CMK (cell line): ENCODE measurements at regions not wholly inside any gene's neighbourhood (a gene's known extent, or its start where the extent isn't known, plus 50 kb on each side); places are given as distances from the start of the nearest gene placed in this dataset.

ENCODE experiments used
- DNase-seq: peaks from one replicate; pipeline ENCODE4 v3.0.0-alpha.2; 2010; ENCODE audit warnings: low read depth

DNA sequence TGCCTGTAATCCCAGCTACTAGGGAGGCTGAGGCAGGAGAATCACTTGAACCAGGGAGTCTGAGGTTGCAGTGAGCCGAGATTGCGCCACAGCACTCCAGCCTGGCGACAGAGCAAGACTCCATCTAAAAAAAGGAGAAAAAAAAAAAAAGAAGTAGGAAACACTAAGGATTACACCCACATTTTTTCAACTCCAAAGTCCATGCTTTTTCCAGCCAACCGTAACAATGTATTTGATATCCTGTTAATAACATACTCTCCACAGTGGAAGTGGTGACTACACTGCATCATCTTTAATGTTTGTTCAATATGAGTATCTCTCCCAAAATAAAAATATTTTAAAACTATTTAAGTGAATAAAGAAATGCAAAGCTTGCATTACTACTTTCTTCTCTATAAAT is 481.6 kb upstream of the ACVR2A start:
- DNase-seq, result no peak

DNA sequence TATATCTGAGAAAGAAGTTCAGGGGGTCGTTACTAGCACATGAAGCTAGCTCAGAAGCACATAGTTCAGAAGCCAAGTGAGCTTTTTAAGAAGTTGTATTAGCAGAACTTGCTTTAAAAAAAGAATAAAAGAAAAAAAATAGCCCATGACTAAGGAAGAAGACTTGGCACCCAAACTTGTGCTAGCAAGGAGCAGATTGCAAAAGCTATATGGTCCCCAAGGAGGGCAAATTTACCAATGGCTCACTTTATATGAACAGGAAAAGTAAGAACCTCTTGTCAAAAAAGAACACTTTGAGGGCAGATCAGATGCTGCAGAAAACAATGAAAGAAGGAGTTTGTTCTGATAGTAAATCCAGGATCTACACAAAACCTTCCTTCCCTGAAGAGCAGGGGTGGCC is 486.5 kb upstream of the ACVR2A start:
- DNase-seq, result no peak

DNA sequence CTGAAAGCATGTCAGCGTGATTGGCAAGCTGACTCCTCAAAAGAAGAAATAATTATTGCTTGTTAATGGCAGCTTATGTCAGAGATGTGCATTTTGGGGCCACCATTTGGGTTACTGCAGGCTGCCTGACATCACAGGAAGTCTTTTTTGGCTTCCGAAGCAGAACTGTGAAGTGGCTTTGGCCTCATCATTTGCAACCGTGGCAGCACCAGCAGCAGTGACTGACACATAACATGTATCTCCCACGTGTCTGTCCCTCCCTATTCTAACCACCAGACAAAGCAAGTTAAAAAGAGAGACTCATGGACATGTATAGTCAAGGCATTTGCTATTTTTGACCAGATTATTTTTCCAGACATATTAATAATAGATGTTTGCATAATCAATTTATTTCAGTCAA is 488.7 kb upstream of the ACVR2A start:
- no peak for DNase-seq

DNA sequence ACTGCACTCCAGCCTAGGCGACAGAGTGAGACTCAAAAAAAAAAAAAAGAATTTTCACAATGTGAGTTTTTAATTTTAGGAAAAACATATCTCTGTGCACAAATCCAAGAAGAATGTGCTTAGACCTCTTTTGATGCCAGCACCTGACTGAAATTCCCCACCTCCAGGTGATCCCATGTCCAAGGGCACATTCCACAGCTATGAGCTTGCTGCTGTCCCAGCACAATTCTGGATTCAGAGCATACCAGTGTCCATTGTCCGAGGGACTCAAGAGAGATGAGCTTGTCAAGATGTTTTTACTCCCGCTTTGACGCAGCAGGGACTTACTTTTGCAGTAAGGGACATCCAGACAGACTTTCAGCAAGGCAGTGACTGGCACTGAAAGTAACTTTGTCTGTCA is 489.1 kb upstream of the ACVR2A start:
- DNase-seq, result no peak

DNA sequence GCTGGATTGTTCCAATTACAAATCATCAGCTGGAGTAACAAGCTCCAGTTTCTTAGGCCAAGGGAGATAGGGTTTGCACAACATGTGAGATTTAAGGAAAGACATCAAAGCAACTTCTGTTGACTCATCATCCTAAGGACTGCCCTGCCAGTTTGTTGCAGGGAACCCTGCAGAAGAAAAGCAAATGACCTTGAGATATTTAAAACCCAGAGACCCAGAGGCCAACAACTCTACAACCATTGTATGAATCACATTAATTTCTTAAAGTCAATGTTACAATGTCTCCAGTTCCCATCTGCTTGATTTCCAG is 491.8 kb upstream of the ACVR2A start:
- no peak for DNase-seq

DNA sequence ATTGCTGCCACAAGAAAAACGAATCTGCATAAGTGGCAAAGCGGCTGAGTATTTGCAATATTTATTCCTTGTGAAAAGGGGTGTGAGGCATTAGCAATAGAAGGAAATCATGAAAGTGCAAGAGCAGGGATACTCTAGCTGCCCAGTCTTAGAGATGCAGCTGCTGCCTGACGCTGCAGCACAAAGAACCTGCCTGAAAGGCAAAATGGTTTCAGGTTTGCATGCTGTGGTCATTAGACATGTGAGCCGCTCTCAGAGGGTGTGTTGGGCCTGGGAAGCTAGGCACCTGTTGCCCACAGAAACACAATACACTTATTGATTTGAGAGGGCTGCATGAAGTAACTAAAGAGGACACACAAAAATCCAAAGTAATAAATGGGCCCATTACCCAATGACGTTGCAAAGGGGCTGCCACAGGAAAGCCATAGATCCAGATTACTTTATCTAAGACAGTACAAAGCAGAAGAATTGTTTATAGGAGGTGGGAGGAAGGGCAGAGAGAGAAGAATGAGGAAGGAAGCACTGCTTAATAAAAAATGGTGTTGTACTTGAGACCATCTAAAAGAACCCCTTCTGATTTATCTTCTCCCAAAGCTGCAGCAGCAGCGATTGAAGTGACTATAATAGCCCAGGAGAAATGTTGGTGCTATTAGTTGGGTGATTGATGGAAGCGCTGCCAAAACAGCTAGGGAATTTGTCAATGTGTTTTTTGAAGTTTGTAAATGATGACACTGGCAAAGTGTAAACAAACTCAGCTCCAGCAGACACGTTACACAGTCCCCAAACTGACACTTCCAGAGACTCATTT is 492.4 kb upstream of the ACVR2A start:
- no peak for DNase-seq

- DNase-seq, result no peak
These were observed 493.0 kb upstream of the ACVR2A start for GRCh38 chr2:147351784-147352183.

- no peak for DNase-seq
These were observed 495.8 kb upstream of the ACVR2A start for GRCh38 chr2:147348931-147349555.

- DNase-seq, result no peak
These were observed 498.7 kb upstream of the ACVR2A start for GRCh38 chr2:147346142-147346541.

GRCh38 chr2:147345246-147345645 is 499.6 kb upstream of the ACVR2A start:
- DNase-seq, result no peak

DNA sequence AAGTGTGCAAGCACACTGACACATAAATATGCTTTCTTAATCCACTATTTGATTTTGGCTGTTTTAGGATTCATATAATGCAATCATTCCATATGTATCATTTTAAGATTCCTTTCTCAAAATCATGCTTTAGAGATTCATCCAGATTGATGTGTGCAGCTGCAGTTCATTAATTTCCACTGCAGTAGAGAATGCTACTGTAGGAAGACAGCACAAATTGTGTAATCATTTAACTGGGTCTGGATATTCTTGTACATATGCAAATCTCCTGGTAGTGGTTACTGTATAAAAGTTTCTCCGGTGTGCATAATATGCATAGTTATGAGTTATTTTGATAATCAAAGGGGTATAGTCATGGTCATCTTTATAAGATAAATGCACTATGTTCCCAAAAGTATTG is 502.5 kb upstream of the ACVR2A start:
- DNase-seq, result no peak

GRCh38 chr2:147331790-147332419 is 512.9 kb upstream of the ACVR2A start:
- DNase-seq, result no peak

DNA sequence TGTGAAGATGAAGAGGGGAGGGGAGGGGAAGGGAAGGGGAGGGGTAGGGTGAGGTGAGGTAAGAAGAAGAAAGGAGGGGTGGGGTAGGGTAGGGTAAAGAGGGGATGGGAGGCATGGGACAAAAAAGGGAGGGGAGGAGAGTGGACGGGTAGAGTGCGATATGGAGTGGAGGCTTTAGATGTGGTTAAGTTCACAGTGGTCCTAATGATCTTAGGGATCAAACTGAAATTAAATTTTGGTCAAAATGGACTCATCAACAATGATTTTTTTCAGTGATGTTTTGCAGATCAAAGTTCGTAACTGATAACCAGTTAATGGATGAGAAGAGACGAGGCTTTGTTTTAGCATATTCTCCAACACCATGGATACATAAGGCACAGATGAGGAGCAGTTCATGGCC is 513.9 kb upstream of the ACVR2A start:
- DNase-seq, result no peak

GRCh38 chr2:147327613-147328012 is 517.2 kb upstream of the ACVR2A start:
- no peak for DNase-seq

GRCh38 chr2:147325990-147326389 is 518.8 kb upstream of the ACVR2A start:
- no peak for DNase-seq

DNA sequence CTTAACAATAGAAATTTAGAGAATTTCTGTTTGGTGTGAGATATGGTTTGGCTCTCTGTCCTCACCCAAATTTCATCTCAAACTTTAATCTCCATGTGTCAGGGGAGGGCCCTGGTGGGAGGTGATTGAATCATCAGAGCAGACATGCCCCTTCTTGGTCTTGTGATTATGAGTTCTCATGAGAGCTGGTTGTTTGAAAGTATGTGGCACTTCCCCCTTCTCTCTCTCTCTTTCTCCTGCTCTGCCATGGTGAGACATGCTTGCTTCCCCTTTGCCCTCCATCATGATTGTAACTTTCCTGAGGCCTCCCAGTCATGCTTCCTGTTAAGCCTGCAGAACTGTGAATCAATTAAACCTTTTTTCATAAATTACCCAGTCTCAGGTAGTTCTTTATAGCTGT is 524.7 kb upstream of the ACVR2A start:
- no peak for DNase-seq

DNA sequence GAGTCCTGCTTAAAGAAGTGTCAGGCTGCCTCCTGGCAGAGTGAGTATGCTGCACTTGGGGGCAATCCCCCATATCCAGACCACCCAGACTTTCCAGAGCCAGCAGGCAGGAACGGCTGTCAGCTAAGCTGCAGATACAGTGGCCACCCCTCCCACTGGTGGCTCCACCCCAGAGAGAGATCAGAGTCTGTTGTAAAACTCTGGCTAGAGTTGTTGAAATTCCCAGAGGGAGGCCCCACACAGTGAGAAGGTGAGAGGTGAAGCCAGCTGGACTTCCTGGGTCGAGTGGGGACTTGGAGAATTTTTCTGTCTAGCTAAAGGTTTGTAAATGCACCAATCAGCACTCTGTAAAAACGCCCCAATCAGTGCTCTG is 533.8 kb upstream of the ACVR2A start:
- DNase-seq, result no peak

DNA sequence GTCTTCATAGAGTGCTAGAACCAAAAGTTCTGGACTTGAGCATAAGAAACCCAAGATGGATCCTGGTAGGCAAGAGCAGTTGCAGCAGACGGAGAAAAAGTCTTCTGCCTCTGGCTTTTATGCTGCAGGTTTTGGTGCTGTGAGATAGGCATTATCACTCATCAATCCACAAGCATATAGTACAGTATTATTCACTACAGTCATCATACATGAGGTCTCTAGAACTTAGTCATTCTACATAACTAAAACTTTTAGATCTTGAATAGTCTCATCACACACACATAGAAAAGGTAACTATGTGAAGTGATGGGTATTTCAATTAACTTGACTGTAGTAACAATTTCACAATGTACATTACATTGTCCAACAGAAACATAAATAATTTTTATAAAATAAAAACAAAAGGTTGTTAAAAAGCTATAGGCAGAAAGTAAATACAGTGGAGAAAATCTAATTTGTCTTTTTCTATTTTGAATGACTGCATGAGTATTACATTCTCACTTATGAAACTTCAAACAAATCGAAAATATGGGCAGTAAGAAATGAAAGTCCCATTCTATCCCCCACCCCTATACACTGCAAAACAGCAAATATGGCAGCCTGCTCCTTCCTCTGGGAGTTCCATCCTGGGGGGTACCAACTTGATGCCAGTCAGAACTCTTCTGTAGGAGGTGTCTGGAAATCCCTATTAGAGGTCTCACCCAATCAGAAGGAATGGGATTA is 534.3 kb upstream of the ACVR2A start:
- no peak for DNase-seq

DNA sequence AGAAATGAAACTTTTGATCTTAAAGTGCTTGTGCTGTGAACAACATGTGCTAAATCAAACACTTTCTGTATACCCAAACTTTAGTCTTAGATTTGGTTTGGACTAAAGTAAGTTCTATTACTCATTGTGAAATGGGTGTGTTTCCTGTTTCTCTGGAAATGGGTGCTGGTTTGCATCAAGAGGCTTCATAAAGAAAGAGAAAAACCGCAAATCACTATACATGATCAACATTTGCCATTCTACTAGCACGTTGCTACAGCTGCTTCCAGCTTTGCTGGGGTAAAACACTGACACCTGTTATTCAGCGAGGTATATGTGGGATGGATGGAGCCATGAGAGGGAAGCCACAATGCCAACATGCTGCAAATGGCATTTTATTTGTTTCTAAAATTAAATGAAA is 547.0 kb upstream of the ACVR2A start:
- DNase-seq, result no peak

GRCh38 chr2:147294825-147295392 is 549.9 kb upstream of the ACVR2A start:
- no peak for DNase-seq

DNA sequence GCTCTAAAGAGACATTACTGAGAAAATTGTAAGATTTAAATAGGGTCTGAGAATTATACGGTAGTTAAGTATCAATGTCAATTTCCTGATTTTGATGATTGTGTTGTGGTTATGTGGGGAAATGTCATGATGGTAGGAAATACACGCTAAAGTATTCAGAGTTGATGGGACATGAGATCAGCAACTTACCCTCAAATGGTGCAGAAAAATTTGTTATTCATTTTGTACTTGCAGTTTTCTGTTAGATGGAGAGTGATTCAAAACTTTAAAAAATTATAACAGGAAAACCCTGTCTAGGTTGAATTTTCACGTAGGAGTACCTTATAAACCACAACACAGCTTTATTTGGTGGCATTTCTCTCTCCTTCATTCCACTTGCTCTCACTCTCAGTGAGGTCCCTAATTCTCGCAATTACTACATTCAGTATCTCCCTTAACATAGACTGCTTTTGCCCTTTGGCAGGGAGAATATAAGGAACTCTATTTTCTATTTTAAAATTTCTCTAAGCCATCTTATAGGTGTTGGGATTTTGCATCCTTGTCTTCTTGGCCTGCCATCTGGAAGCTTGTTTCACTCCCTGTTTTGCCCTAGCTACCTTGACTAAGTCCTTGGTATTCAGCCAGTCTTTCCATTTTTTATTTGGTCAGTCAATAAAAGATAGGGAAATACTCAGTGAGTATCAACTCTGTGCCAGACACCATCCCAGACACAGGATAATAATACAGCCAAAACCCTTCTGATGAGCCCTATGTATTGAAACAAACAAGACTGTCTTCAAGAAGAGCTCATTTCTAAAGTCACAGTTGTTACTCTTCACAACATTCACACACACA is 550.6 kb upstream of the ACVR2A start:
- no peak for DNase-seq

DNA sequence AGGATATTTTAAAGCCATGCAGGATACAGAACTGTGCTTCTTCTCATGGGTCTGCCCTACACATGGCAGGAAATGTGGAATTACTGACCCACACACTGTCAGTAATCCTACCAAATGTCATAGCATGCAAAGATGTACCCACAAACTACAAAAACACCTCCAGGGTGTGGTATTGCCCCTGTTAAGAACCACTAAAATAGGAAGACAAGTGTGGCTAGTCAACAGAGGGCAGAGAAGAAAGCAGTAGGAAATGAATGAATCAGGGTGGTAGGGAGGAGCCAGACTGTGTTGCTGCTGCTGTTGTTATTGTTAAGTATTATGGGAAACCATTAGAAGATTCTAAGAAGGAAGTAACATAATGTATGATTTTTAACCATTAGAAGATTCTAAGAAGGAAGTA is 556.7 kb upstream of the ACVR2A start:
- DNase-seq, result no peak
